HG02678 (cell line): ENCODE measurements at regions not wholly inside any gene's neighbourhood (a gene's known extent, or its start where the extent isn't known, plus 50 kb on each side); places are given as distances from the start of the nearest gene placed in this dataset.
A peak's percentile ranks its signal among the peaks of the same experiment; 100 is the strongest.

ENCODE experiments used
- ATAC-seq: cut with Tn5 transposase; IDR thresholded peaks from one replicate; pipeline ENCODE4 v1.9.1; 2021; ENCODE audit warnings: mild to moderate bottlenecking, moderate library complexity; ENCODE audit not compliant: unreplicated experiment

GRCh38 chr4:128606173-128606572, 203.3 kb upstream of the JADE1 start:
- no peak for ATAC-seq

GRCh38 chr4:128604840-128605239, 204.7 kb upstream of the JADE1 start:
- ATAC-seq = no peak

- no peak for ATAC-seq
Measured at GRCh38 chr4:128604204-128604603, 205.3 kb upstream of the JADE1 start.

- ATAC-seq = no peak
Measured at GRCh38 chr4:128603081-128603480, 206.4 kb upstream of the JADE1 start.

GRCh38 chr4:128601991-128602695, 207.4 kb upstream of the JADE1 start:
- ATAC-seq = no peak

GRCh38 chr4:128600996-128601871, 208.3 kb upstream of the JADE1 start:
- no peak for ATAC-seq

GRCh38 chr4:128600410-128600809, 209.1 kb upstream of the JADE1 start:
- no peak for ATAC-seq

GRCh38 chr4:128597500-128597899, 212.0 kb upstream of the JADE1 start:
- ATAC-seq = no peak

- ATAC-seq = no peak
Measured at GRCh38 chr4:128596853-128597252, 212.6 kb upstream of the JADE1 start.

GRCh38 chr4:128596115-128596514, 213.4 kb upstream of the JADE1 start:
- ATAC-seq = no peak

GRCh38 chr4:128591482-128591881, 218.0 kb upstream of the JADE1 start:
- no peak for ATAC-seq

- no peak for ATAC-seq
Measured at GRCh38 chr4:128590773-128591172, 218.7 kb upstream of the JADE1 start.

- no peak for ATAC-seq
Measured at GRCh38 chr4:128590034-128590740, 219.3 kb upstream of the JADE1 start.

- ATAC-seq = no peak
Measured at GRCh38 chr4:128589384-128589965, 220.0 kb upstream of the JADE1 start.

GRCh38 chr4:128587382-128587781, 222.1 kb upstream of the JADE1 start:
- ATAC-seq = no peak

- ATAC-seq = no peak
Measured at GRCh38 chr4:128583753-128584712, 225.5 kb upstream of the JADE1 start.

- ATAC-seq = no peak
Measured at GRCh38 chr4:128582427-128582870, 227.1 kb upstream of the JADE1 start.

- no peak for ATAC-seq
Measured at GRCh38 chr4:128579154-128579853, 230.2 kb upstream of the JADE1 start.

GRCh38 chr4:128574706-128575105, 234.8 kb upstream of the JADE1 start:
- peak; percentile 87 for ATAC-seq
